ENCODE measurements at regions not wholly inside any gene's neighbourhood (a gene's known extent, or its start where the extent isn't known, plus 50 kb on each side); places are given as distances from the start of the nearest gene placed in this dataset.

- TF ChIP-seq CTCF (IDR thresholded peaks at IDR 0.05; ENCODE audit: borderline replicate concordance, control extremely low read depth, extremely low read depth, insufficient read depth, missing control alignments) = no peak
- in situ Hi-C loops (cut with MboI; ENCODE audit: low sequenced_read_pairs, unreplicated experiment) = no loop called here
- no peak for DNase-seq (ENCODE audit: low spot score)
These were observed 364.8 kb upstream of the ESRRG start for GRCh38 chr1:217088011-217088410.

- in situ Hi-C loops (cut with MboI; ENCODE audit: low sequenced_read_pairs, unreplicated experiment) = no loop called here
- no peak for TF ChIP-seq CTCF (IDR thresholded peaks at IDR 0.05; ENCODE audit: borderline replicate concordance, control extremely low read depth, extremely low read depth, insufficient read depth, missing control alignments)
- no peak for DNase-seq (ENCODE audit: low spot score)
These were observed 356.4 kb upstream of the ESRRG start for GRCh38 chr1:217079584-217079983.

GRCh38 chr1:217078959-217079358, 355.7 kb upstream of the ESRRG start:
- no peak for TF ChIP-seq CTCF (IDR thresholded peaks at IDR 0.05; ENCODE audit: borderline replicate concordance, control extremely low read depth, extremely low read depth, insufficient read depth, missing control alignments)
- in situ Hi-C loops (cut with MboI; ENCODE audit: low sequenced_read_pairs, unreplicated experiment) = no loop called here
- no peak for DNase-seq (ENCODE audit: low spot score)

GRCh38 chr1:217078078-217078690, 355.0 kb upstream of the ESRRG start:
- no peak for TF ChIP-seq CTCF (IDR thresholded peaks at IDR 0.05; ENCODE audit: borderline replicate concordance, control extremely low read depth, extremely low read depth, insufficient read depth, missing control alignments)
- in situ Hi-C loops (cut with MboI; ENCODE audit: low sequenced_read_pairs, unreplicated experiment) = no loop called here
- no peak for DNase-seq (ENCODE audit: low spot score)

GRCh38 chr1:217077426-217077825, 354.2 kb upstream of the ESRRG start:
- in situ Hi-C loops (cut with MboI; ENCODE audit: low sequenced_read_pairs, unreplicated experiment) = no loop called here
- no peak for DNase-seq (ENCODE audit: low spot score)
- no peak for TF ChIP-seq CTCF (IDR thresholded peaks at IDR 0.05; ENCODE audit: borderline replicate concordance, control extremely low read depth, extremely low read depth, insufficient read depth, missing control alignments)

- no peak for DNase-seq (ENCODE audit: low spot score)
- in situ Hi-C loops (cut with MboI; ENCODE audit: low sequenced_read_pairs, unreplicated experiment) = no loop called here
These were observed 353.7 kb upstream of the ESRRG start for GRCh38 chr1:217076902-217077301.

More at GRCh38 chr1:217076902-217077301, 353.7 kb upstream of the ESRRG start:
- no peak for TF ChIP-seq CTCF (IDR thresholded peaks at IDR 0.05; ENCODE audit: borderline replicate concordance, control extremely low read depth, extremely low read depth, insufficient read depth, missing control alignments)
